Calu3 (cell line): ENCODE measurements at regions not wholly inside any gene's neighbourhood (a gene's known extent, or its start where the extent isn't known, plus 50 kb on each side); places are given as distances from the start of the nearest gene placed in this dataset.
"Not testable (repeated sequence)": the region's sequence is repeated elsewhere in the genome, so short reads cannot be mapped to it uniquely, and the experiment has no call there.

ENCODE experiments used
- BruUV-seq: library from RNA; stranded (reverse); fragments of 400-500 nt; replicated peaks from 2 replicates; lab custom pipeline; 2021; lab: Mats Ljungman, UMichigan
- CTCF ChIA-PET: fragments of 300-600 bp; sonication (Branson Sonifier 250); formaldehyde crosslinking; loops from one replicate; lab custom pipeline; 2022; ENCODE audit warnings: antibody characterized with exemption; lab: Charles Lee
- DNase-seq: peaks from one replicate; pipeline ENCODE4 v3.0.0; 2022
- H3K27ac Mint-ChIP-seq: one replicate; pipeline ENCODE4 v1.8.0; 2022; ENCODE audit warnings: mixed read lengths; ENCODE audit not compliant: unreplicated experiment
- H3K27me3 Mint-ChIP-seq: one replicate; pipeline ENCODE4 v1.8.0; 2022; ENCODE audit warnings: mixed read lengths; ENCODE audit not compliant: unreplicated experiment
- H3K36me3 Mint-ChIP-seq: one replicate; pipeline ENCODE4 v1.8.0; 2022; ENCODE audit warnings: mild to moderate bottlenecking, moderate library complexity, mixed read lengths; ENCODE audit not compliant: insufficient read depth, unreplicated experiment
- H3K4me1 Mint-ChIP-seq: one replicate; pipeline ENCODE4 v1.8.0; 2022; ENCODE audit warnings: mild to moderate bottlenecking, low read depth, mixed read lengths; ENCODE audit not compliant: unreplicated experiment
- H3K4me3 Mint-ChIP-seq: one replicate; pipeline ENCODE4 v1.8.0; 2022; ENCODE audit warnings: mild to moderate bottlenecking, low read depth, moderate library complexity, mixed read lengths; ENCODE audit not compliant: unreplicated experiment
- H3K9me3 Mint-ChIP-seq: one replicate; pipeline ENCODE4 v1.8.0; 2022; ENCODE audit warnings: low read depth, mixed read lengths; ENCODE audit not compliant: unreplicated experiment
- intact Hi-C: fragments of 100-400 bp; cut with micrococcal nuclease; formaldehyde crosslinking; loops from one replicate; pipeline ENCODE4 v1.10.0; 2022; ENCODE audit not compliant: unreplicated experiment
- TF ChIP-seq, protein P1 (sequence below): fragments of 200-600 bp; IDR thresholded peaks from one replicate; pipeline ENCODE4 v1.8.0; 2022; ENCODE audit warnings: antibody characterized with exemption; ENCODE audit not compliant: unreplicated experiment

DNA sequence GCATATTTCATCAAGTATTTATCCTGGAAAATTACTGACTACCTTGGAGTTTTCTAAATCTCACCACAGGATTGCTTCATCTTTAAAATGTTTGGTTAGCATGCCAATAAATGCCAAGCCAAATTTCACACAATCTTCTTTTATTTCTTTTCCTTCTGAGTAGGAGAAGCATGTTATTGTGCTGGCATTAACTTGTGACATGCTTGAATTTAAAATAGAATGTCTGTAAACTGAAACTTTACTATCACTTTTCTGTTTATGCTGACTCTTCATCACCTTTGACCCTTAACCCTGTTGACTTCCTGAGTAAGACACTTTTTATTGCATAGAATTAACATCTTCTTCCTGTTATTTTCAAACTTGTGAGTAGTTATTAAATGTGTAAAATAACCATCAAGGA, 56.2 kb upstream of the LRRTM4 start:
- Mint-ChIP-seq H3K9me3 (peaks cover 3% of the 10 kb centered on the region), H3K27ac (no peak overlapping the region), H3K36me3 (no peaks in the 10 kb centered on the region), H3K4me1 (no peaks in the 10 kb centered on the region), H3K4me3 (no peak overlapping the region), H3K27me3 (no peaks in the 10 kb centered on the region)
- no TSS peak for BruUV-seq
- intact Hi-C loops: no loop called here
- no peak for DNase-seq
- CTCF ChIA-PET: no interaction called here
- TF ChIP-seq, protein P1, sequence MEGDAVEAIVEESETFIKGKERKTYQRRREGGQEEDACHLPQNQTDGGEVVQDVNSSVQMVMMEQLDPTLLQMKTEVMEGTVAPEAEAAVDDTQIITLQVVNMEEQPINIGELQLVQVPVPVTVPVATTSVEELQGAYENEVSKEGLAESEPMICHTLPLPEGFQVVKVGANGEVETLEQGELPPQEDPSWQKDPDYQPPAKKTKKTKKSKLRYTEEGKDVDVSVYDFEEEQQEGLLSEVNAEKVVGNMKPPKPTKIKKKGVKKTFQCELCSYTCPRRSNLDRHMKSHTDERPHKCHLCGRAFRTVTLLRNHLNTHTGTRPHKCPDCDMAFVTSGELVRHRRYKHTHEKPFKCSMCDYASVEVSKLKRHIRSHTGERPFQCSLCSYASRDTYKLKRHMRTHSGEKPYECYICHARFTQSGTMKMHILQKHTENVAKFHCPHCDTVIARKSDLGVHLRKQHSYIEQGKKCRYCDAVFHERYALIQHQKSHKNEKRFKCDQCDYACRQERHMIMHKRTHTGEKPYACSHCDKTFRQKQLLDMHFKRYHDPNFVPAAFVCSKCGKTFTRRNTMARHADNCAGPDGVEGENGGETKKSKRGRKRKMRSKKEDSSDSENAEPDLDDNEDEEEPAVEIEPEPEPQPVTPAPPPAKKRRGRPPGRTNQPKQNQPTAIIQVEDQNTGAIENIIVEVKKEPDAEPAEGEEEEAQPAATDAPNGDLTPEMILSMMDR: no peak

DNA sequence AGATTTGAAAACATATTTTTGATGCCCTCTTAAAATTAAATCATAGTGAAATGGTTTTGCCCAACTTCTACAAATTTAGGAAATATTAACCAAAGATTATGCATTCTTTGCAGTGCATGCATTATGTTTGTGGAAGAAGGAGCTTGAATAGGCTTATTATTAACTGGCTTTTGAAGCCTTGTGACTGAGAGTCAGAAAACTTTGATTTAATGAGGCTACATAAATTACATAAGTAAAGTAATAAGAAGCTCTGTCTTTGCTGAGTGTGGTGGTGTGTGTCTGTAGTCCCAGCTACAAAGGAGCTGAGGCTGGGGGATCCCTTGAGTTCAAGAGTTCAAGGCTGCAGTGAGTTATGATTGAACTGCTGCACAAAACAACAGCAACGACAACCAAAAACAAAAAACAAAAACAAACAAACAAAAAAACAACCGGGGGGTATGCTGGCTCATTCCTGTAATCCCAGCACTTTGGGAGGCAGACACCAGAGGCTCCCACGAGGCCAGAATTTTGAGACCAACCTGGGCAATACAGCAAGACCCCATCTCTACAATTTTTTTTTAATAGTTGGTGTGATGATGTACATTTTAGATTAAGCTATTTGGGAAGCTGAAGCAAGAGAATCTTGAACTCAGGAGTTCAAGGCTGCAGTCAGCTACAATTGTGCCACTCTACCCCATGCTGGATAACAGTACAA, 57.0 kb upstream of the LRRTM4 start:
- no peaks in the 10 kb centered on the region for H3K27me3 Mint-ChIP-seq
- no TSS peak for BruUV-seq
- H3K27ac Mint-ChIP-seq: no peak overlapping the region
- TF ChIP-seq, protein P1: no peak
- DNase-seq: no peak
- H3K4me3 Mint-ChIP-seq: no peak overlapping the region
- no peaks in the 10 kb centered on the region for H3K36me3 Mint-ChIP-seq
- CTCF ChIA-PET: no interaction called here
- H3K9me3 Mint-ChIP-seq: peaks cover 3% of the 10 kb centered on the region
- intact Hi-C loops: no loop called here
- no peaks in the 10 kb centered on the region for H3K4me1 Mint-ChIP-seq

DNA sequence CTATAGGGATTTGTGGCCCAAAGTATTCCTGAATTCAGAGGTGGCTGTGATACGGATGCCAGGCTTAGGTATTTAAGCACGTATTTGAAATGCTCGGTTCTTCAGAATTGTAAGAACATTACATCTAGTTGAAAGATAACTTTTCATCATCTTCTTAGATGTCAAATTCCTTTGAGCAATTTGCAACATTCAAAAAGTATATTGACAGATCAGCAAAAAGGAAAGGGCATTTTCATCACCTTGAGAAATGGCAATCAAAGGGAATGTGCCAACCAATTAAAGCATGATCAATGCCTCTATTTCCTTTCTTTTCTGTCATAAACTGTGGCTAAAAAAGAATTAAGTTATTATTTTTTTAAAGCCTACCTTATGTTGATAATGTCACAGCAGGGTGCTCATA, 66.3 kb upstream of the LRRTM4 start:
- CTCF ChIA-PET: no interaction called here
- no peak for DNase-seq
- no TSS peak for BruUV-seq
- Mint-ChIP-seq H3K27ac (no peak overlapping the region), H3K27me3 (no peaks in the 10 kb centered on the region), H3K36me3 (no peaks in the 10 kb centered on the region), H3K4me3 (no peak overlapping the region), H3K4me1 (no peaks in the 10 kb centered on the region), H3K9me3 (peaks cover 10% of the 10 kb centered on the region)
- TF ChIP-seq, protein P1: no peak
- intact Hi-C loops: no loop called here

DNA sequence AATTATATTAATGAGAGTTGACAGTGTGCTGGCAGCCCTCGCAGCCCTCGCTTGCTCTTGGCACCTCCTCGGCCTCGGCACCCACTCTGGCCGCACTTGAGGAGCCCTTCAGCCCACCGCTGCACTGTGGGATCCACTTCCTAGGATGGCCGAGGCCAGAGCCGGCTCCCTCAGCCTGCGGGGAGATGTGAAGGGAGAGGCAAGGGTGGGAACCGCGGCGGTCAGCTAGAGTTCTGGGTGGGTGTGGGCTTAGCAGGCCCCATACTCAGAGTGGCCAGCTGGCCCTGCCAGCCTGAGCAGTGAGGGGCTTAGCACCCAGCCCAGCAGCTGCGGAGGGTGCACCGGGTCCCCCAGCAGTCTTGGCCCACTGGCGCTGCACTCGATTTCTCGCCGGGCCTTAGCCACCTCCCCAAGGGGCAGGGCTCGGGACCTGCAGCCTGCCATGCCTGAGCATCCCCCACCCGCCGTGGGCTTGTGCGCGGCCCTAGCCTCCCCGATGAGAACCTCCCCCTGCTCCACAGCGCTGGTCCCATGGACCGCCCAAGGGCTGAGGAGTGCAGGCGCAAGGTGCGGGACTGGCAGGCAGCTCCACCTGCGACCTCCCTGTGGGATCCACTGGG, 68.2 kb upstream of the LRRTM4 start:
- no TSS peak for BruUV-seq
- Mint-ChIP-seq H3K4me1 (no peaks in the 10 kb centered on the region), H3K4me3 (no peak overlapping the region), H3K36me3 (no peaks in the 10 kb centered on the region), H3K27ac (no peak overlapping the region), H3K27me3 (no peaks in the 10 kb centered on the region), H3K9me3 (peaks cover 15% of the 10 kb centered on the region)
- TF ChIP-seq, protein P1: no peak
- intact Hi-C loops: no loop called here
- CTCF ChIA-PET: no interaction called here
- DNase-seq: no peak

DNA sequence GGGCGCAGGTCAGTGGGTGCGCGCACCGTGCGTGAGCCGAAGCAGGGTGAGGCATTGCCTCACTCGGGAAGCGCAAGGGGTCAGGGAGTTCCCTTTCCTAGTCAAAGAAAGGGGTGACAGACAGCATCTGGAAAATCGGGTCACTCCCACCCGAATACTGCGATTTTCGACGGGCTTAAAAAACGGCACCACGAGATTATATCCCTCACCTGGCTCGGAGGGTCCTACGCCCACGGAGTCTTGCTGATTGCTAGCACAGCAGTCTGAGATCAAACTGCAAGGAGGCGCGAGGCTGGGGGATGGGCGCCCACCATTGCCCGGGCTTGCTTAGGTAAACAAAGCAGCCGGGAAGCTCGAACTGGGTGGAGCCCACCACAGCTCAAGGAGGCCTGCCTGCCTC, 70.8 kb upstream of the LRRTM4 start:
- CTCF ChIA-PET, H3K4me1 Mint-ChIP-seq, H3K36me3 Mint-ChIP-seq, BruUV-seq, H3K27ac Mint-ChIP-seq, DNase-seq, H3K27me3 Mint-ChIP-seq, intact Hi-C loops, H3K4me3 Mint-ChIP-seq: not testable (repeated sequence)
- peaks cover 12% of the 10 kb centered on the region for H3K9me3 Mint-ChIP-seq
